ENCODE measurements at regions not wholly inside any gene's neighbourhood (a gene's known extent, or its start where the extent isn't known, plus 50 kb on each side); places are given as distances from the start of the nearest gene placed in this dataset.

GRCh38 chr16:52386694-52387093, 160.2 kb downstream of the TOX3 start:
- H3K4me1 Mint-ChIP-seq (ENCODE audit: low read depth): no peaks in the 10 kb centered on the region

GRCh38 chr16:52384378-52384777, 162.6 kb downstream of the TOX3 start:
- Mint-ChIP-seq H3K27ac (no peak overlapping the region), H3K27me3 (no peaks in the 10 kb centered on the region), H3K4me1 (ENCODE audit: low read depth) (no peaks in the 10 kb centered on the region), H3K4me3 (no peak overlapping the region), H3K9me3 (peaks cover 8% of the 10 kb centered on the region), H3K36me3 (ENCODE audit: low read depth) (no peaks in the 10 kb centered on the region)
- DNase-seq: no peak

More at GRCh38 chr16:52386694-52387093, 160.2 kb downstream of the TOX3 start:
- H3K4me3 Mint-ChIP-seq: no peak overlapping the region
- H3K27me3 Mint-ChIP-seq: no peaks in the 10 kb centered on the region
- no peak overlapping the region for H3K27ac Mint-ChIP-seq
- DNase-seq: no peak
- no peaks in the 10 kb centered on the region for H3K36me3 Mint-ChIP-seq (ENCODE audit: low read depth)
- H3K9me3 Mint-ChIP-seq: peaks cover 14% of the 10 kb centered on the region

- H3K9me3 Mint-ChIP-seq: peaks cover 7% of the 10 kb centered on the region
Measured at GRCh38 chr16:52383640-52384292, 163.2 kb downstream of the TOX3 start.

GRCh38 chr16:52383119-52383518, 163.8 kb downstream of the TOX3 start:
- Mint-ChIP-seq H3K36me3 (ENCODE audit: low read depth) (no peaks in the 10 kb centered on the region), H3K9me3 (peaks cover 3% of the 10 kb centered on the region), H3K4me1 (ENCODE audit: low read depth) (no peaks in the 10 kb centered on the region), H3K27me3 (no peaks in the 10 kb centered on the region), H3K4me3 (no peak overlapping the region), H3K27ac (no peak overlapping the region)
- no peak for DNase-seq

More at GRCh38 chr16:52383640-52384292, 163.2 kb downstream of the TOX3 start:
- DNase-seq: no peak
- Mint-ChIP-seq H3K4me3 (no peak overlapping the region), H3K4me1 (ENCODE audit: low read depth) (no peaks in the 10 kb centered on the region), H3K27me3 (no peaks in the 10 kb centered on the region), H3K36me3 (ENCODE audit: low read depth) (no peaks in the 10 kb centered on the region), H3K27ac (no peak overlapping the region)

GRCh38 chr16:52379551-52379950, 167.4 kb downstream of the TOX3 start:
- H3K27me3 Mint-ChIP-seq: no peaks in the 10 kb centered on the region
- DNase-seq: no peak
- H3K27ac Mint-ChIP-seq: no peak overlapping the region
- no peaks in the 10 kb centered on the region for H3K4me1 Mint-ChIP-seq (ENCODE audit: low read depth)
- H3K9me3 Mint-ChIP-seq: peaks cover 7% of the 10 kb centered on the region
- no peak overlapping the region for H3K4me3 Mint-ChIP-seq
- H3K36me3 Mint-ChIP-seq (ENCODE audit: low read depth): no peaks in the 10 kb centered on the region

GRCh38 chr16:52376676-52377280, 170.2 kb downstream of the TOX3 start:
- Mint-ChIP-seq H3K4me1 (ENCODE audit: low read depth) (no peaks in the 10 kb centered on the region), H3K27ac (no peak overlapping the region), H3K36me3 (ENCODE audit: low read depth) (no peaks in the 10 kb centered on the region), H3K4me3 (no peak overlapping the region), H3K27me3 (no peaks in the 10 kb centered on the region), H3K9me3 (peaks cover 12% of the 10 kb centered on the region)
- no peak for DNase-seq

GRCh38 chr16:52372313-52372712, 174.6 kb downstream of the TOX3 start:
- Mint-ChIP-seq H3K27me3 (no peaks in the 10 kb centered on the region), H3K27ac (no peak overlapping the region), H3K4me1 (ENCODE audit: low read depth) (no peaks in the 10 kb centered on the region), H3K36me3 (ENCODE audit: low read depth) (no peaks in the 10 kb centered on the region), H3K4me3 (no peak overlapping the region), H3K9me3 (peaks cover 10% of the 10 kb centered on the region)
- DNase-seq: no peak

DNA sequence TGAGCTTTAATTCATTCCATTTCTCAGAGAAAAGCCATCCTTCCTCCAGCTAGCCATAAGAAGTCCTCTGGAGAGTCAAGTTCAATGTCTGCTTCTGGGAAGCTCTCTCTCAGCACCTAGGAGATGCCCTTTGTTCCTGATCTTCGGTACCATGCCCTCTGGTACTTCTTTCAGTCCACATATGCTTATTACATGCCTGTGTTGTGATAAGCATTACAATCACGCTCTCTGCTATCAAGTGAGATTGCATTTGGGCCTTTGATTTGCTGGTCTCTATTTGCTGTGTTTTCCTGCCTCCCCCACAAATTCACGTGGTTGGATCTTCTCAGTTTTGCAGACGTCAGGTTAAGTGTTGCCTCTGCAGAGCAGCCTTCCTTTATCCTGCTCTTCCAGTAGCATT, 178.1 kb downstream of the TOX3 start:
- no peaks in the 10 kb centered on the region for H3K27me3 Mint-ChIP-seq
- H3K9me3 Mint-ChIP-seq: peaks cover 6% of the 10 kb centered on the region
- H3K4me3 Mint-ChIP-seq: no peak overlapping the region
- no peaks in the 10 kb centered on the region for H3K36me3 Mint-ChIP-seq (ENCODE audit: low read depth)
- no peak for DNase-seq
- H3K4me1 Mint-ChIP-seq (ENCODE audit: low read depth): no peaks in the 10 kb centered on the region
- no peak overlapping the region for H3K27ac Mint-ChIP-seq

DNA sequence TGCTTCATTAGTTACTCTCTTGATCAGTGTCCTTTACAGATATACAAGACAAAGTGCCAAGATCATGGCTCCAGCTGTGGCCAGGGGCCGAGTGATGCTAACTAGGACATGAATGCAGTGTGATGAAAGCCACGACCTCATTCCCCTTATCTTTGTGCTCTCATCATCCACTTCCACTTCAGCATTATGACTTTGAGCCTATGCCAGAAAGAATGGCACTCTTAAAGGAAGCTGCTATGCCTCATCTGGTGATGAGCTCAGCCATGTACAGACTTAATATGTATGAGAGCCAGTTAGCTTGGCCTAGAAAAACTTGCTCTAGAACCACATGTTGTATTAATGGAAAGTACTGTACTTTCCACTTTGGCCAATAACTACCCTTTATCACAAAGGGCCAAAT, 179.1 kb downstream of the TOX3 start:
- Mint-ChIP-seq H3K27ac (no peak overlapping the region), H3K9me3 (peaks cover 5% of the 10 kb centered on the region), H3K36me3 (ENCODE audit: low read depth) (no peaks in the 10 kb centered on the region), H3K27me3 (no peaks in the 10 kb centered on the region), H3K4me3 (no peak overlapping the region), H3K4me1 (ENCODE audit: low read depth) (no peaks in the 10 kb centered on the region)
- no peak for DNase-seq

GRCh38 chr16:52366983-52367382, 180.0 kb downstream of the TOX3 start:
- peaks cover 3% of the 10 kb centered on the region for H3K9me3 Mint-ChIP-seq
- DNase-seq: no peak
- H3K27ac Mint-ChIP-seq: no peak overlapping the region
- no peaks in the 10 kb centered on the region for H3K27me3 Mint-ChIP-seq
- H3K4me1 Mint-ChIP-seq (ENCODE audit: low read depth): no peaks in the 10 kb centered on the region
- no peaks in the 10 kb centered on the region for H3K36me3 Mint-ChIP-seq (ENCODE audit: low read depth)
- H3K4me3 Mint-ChIP-seq: no peak overlapping the region

DNA sequence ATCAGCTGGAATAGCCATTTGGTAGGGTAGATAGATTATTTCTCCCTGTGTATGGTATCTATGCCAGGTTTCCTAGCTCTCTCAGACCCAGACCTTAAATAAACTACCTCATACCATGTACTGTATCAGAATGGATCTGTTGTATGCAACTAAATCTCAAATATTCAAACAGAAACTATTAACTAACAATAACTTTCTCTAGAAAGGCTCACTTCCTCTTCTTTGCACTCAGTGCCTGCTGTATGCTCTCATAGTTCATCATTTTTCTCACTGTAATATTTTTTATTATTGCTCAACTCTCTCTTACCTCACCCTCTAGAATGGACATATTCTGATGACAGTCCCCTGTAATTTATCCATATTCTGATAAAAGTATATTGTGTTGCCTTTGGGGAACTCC, 182.4 kb downstream of the TOX3 start:
- H3K27me3 Mint-ChIP-seq: no peaks in the 10 kb centered on the region
- no peak overlapping the region for H3K4me3 Mint-ChIP-seq
- no peaks in the 10 kb centered on the region for H3K4me1 Mint-ChIP-seq (ENCODE audit: low read depth)
- H3K9me3 Mint-ChIP-seq: peaks cover 10% of the 10 kb centered on the region
- DNase-seq: no peak
- H3K36me3 Mint-ChIP-seq (ENCODE audit: low read depth): no peaks in the 10 kb centered on the region
- no peak overlapping the region for H3K27ac Mint-ChIP-seq

DNA sequence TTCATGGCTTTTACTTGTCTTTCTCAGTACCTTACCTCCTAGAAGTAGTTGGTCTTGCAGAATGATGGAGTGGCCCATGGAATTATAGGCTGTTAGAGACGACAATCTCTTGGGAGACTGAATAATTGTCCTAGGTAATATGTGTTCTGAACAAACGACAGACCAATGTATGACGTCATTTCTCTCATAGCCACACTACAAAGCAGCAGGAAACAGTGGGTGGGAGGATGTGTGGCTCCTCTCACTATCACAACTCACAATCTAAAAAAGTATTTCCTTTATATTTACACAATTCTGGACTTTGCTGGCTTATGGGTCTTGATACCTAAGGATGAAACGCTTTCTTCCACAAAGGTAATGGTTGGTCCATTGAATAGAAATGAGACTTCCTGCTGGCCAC, 183.9 kb downstream of the TOX3 start:
- H3K36me3 Mint-ChIP-seq (ENCODE audit: low read depth): no peaks in the 10 kb centered on the region
- H3K4me3 Mint-ChIP-seq: no peak overlapping the region
- no peaks in the 10 kb centered on the region for H3K4me1 Mint-ChIP-seq (ENCODE audit: low read depth)
- no peaks in the 10 kb centered on the region for H3K27me3 Mint-ChIP-seq
- DNase-seq: no peak
- no peak overlapping the region for H3K27ac Mint-ChIP-seq
- H3K9me3 Mint-ChIP-seq: peaks cover 12% of the 10 kb centered on the region

DNA sequence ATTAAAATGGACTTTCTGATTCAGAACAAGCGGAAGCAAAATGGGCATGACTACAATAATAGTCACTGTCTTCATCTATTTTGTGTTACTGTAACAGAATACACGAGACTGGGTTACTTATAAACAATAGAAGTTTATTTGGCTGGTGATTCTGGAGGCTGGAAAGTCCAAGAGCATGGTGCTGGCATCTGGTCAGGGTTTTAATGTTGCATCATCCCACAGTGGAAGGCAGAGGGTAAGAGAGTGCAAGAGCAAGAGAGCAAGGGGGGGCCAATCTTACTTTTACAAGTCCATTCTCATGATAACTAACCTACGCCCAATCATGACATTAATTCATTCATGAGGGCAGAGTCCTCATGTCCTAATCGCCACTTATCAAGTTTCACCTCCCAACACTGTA, 189.2 kb downstream of the TOX3 start:
- H3K27ac Mint-ChIP-seq: no peak overlapping the region
- H3K27me3 Mint-ChIP-seq: no peaks in the 10 kb centered on the region
- H3K4me1 Mint-ChIP-seq (ENCODE audit: low read depth): no peaks in the 10 kb centered on the region

GRCh38 chr16:52353249-52353648, 193.7 kb downstream of the TOX3 start:
- Mint-ChIP-seq H3K36me3 (ENCODE audit: low read depth) (no peaks in the 10 kb centered on the region), H3K4me1 (ENCODE audit: low read depth) (no peaks in the 10 kb centered on the region), H3K27me3 (no peaks in the 10 kb centered on the region), H3K4me3 (no peak overlapping the region), H3K9me3 (peaks cover 24% of the 10 kb centered on the region), H3K27ac (no peak overlapping the region)
- no peak for DNase-seq

More for the DNA sequence above, 189.2 kb downstream of the TOX3 start:
- peaks cover 18% of the 10 kb centered on the region for H3K9me3 Mint-ChIP-seq
- H3K4me3 Mint-ChIP-seq: no peak overlapping the region
- no peaks in the 10 kb centered on the region for H3K36me3 Mint-ChIP-seq (ENCODE audit: low read depth)
- DNase-seq: no peak

GRCh38 chr16:52351451-52351850, 195.5 kb downstream of the TOX3 start:
- no peak for DNase-seq
- H3K9me3 Mint-ChIP-seq: peaks cover 24% of the 10 kb centered on the region
- no peaks in the 10 kb centered on the region for H3K27me3 Mint-ChIP-seq
- no peaks in the 10 kb centered on the region for H3K36me3 Mint-ChIP-seq (ENCODE audit: low read depth)
- no peak overlapping the region for H3K27ac Mint-ChIP-seq
- no peaks in the 10 kb centered on the region for H3K4me1 Mint-ChIP-seq (ENCODE audit: low read depth)
- H3K4me3 Mint-ChIP-seq: no peak overlapping the region
